ENCODE measurements at regions not wholly inside any gene's neighbourhood (a gene's known extent, or its start where the extent isn't known, plus 50 kb on each side); places are given as distances from the start of the nearest gene placed in this dataset.

DNA sequence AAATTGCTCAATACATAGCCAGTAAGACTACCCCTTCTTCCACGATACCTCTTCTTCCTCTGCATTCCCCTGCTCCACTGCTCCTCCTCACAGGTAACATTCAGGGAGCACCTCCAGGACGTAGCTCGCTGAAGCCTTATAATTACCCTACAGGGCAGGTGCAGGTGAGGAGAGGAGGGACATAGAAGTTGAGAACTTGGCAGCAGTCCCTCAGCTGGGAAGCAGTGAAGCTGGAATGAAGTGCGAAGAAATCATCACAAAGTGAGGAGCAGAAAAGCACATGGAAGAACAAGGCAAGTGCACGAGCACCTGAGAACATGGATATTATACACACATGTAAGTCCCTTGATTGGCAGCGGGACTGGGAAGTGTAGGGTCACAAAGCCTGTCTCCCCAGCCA is 118.2 kb downstream of the HSD17B3 start:
- no peak for DNase-seq (ENCODE audit: low spot score)

DNA sequence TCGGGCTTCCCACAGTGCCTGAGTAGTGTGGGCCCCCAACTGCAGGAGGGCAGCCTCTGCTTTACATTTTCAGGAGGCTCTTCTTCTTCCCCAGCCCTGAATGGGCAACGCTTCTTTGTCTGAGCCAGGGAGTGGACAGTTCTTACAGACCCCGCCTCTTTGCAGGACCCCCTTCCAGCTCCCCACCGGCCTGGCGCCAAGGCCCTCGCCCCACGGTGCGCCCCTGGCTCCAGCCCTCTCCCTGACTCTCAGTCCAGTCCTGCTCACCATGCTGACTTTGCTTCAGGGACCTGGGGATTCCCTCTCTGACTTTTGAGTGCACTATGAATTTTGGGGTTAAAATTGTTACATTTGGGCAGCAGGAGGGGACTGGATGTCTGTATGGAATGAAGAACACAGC is 123.8 kb downstream of the HSD17B3 start:
- DNase-seq (ENCODE audit: low spot score): no peak

DNA sequence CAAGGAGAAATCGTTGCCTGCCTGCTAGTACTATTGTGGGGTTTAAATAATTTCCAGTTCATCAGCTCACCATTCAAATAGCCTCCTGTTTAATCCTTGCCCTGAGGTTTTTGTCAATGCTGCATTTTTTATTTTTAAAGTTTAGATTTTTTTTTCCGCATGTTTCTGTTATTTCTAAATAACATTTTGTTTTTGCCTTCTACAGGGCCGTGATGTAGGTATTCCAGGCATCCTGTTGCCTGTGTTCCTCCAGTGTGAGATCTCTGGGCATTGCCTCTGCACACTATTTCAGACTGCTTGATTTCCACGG is 124.3 kb downstream of the HSD17B3 start:
- no peak for DNase-seq (ENCODE audit: low spot score)

DNA sequence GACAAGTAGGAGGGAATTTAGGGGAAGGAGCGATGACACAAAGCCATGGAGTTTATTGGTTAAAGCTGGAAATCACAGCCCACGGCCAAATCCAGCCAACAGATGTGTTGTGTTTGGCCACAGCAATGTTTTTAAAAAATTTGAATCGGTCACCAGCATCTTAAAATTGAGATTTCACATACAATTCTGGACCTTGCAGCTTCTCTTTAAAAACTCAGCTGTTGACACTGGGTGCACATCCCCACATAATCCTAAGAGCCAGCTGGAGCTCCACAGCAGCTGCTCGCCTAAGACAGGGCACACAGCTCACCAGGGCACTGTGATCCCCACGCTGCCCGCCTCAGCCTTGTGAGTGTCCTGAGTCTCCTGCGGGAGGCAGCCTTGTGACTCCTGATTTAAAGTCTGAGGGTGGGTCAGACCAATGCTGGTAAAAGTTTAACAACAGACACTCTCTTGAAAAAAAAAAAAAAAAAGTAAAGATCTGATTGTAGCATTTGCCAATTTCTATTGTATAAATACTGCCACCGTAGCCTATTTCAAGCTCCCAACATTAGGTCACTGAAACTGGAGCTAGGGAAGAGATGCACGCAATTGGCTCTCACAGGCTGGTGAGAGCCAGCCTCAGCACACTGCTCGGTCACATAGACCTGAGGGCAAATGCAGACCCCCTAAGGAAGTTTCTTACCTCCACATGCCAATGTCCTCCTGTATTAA is 124.8 kb downstream of the HSD17B3 start:
- DNase-seq (ENCODE audit: low spot score): no peak

DNA sequence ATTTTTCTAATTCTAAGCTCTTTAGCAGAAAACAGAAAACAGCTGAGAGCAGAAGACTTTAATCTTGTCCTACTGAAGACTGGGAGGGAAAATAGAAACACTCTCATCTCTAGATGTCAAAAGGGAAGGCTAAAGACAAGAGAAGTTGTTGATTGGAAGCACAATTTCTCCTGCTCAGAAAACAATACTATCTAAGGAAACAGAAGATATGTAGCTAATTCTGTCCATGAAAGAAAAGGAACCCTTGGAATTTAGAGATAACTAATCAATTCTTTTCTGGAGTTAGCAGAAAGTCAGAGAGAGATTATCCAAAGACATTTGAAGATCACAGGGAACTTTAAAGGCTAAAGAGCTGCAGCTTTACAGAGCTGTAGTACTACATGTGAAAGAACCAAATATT is 126.2 kb downstream of the HSD17B3 start:
- DNase-seq (ENCODE audit: low spot score): no peak

DNA sequence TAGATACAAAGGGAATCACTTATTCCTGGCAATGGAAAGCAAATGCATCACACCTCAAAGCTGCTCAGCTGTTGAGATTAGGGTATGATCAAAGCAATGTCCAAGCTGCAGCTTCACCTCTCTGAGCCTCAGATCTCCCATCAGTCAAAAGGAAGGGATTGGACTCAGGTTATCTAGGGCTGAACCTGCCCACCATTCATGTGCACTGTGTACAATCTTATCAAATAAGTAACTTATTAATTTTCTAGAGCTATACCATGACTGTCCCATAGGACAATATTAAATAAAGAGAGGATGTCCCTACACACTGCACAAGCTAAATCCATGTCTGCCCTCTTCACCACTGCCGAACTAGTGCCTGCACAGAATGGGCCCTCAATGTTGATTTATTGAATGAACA is 127.0 kb downstream of the HSD17B3 start:
- no peak for DNase-seq (ENCODE audit: low spot score)

DNA sequence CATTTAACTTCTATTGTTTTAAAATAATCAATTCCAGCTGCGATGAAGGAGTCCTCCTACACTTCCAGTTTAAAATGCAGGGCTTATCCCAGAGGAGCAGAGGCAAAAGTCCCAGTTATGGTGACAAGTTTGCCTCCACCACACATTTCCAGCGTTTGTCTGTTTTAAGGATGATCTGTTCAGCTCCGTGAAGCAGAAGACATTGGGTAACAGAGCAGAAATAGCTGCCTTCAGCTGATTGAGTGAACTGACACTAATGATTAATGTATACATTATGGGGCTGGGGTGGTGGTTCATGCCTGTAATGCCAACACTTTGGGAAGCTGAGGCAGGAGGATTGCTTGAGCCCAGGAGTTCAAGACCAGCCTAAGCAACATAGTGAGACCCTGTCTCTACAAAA is 127.6 kb downstream of the HSD17B3 start:
- DNase-seq (ENCODE audit: low spot score): no peak

DNA sequence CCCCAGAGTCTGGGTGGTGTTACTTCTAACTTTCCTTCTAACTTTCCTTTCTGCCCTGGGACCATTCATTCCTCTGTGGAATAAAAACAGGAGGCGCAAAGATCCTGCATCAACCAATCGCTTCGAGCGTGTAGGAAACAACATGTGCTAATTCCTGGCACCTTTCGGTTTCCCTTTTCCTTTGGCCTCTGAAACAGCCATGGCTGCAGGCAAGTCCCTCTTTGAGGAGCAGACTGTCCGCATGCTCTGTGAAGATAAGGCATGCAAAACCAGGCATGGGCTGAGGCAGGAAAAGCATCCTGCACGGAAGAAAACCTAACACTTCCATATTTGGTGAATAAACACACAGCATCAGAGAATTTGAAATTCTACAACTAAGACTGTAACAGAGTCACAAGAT is 128.3 kb downstream of the HSD17B3 start:
- DNase-seq (ENCODE audit: low spot score): no peak

DNA sequence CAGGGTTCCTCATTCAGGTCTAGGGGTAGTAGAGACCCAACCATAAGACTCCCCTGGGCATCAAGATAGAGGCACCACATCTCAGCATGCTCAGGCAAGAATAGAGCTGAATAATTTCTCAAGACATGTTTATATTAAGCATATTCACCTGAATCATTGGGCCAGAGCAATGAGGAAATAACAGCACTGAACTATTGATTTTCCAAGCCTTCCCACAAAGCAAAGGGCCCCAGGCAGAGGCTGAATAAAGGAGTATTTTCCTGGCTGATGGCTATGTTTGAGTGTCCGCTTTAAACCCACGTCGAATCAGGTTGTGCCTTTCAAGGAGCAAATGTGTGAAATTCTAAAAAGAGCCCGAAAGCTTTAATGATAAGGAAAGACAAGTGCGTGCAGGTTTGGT is 129.2 kb downstream of the HSD17B3 start:
- DNase-seq (ENCODE audit: low spot score): no peak

DNA sequence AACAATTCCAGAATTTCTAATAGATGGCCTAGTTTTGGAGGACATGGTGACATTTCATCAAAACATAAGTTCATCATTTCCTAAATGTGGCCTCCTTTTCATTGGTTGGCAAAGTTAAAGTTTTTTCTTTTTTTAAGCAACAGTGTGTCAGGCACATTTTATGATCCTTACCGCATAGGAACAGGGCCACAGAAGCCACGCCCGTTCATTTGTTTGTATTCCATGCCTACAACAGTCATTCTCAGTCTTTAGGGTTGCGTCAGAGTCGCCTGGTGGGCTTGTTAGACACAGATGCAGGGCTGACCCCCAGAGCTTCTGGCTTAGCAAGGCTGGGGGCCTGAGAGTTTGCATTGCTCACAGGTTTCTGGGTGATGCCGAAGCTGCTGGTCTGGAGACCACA is 130.2 kb downstream of the HSD17B3 start:
- no peak for DNase-seq (ENCODE audit: low spot score)

DNA sequence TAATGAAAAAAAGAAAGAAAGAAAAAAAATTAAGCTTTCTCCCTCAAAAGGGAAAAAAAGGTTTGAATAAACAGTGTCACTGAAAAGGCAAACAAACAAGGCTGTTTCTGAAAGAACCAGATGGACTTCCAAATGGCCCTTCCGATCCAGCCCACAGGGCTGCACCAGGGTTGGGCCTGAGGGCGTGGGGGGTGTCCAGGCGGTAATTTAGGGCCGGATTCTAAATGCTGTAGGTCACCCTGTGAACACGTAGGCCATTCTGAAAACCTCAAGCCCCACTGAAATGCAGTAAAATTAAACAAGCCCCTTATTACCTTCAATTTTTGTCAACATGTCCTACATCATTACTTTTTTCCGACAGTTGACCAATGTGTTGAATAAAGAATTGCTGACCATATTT is 132.1 kb downstream of the HSD17B3 start:
- no peak for DNase-seq (ENCODE audit: low spot score)

DNA sequence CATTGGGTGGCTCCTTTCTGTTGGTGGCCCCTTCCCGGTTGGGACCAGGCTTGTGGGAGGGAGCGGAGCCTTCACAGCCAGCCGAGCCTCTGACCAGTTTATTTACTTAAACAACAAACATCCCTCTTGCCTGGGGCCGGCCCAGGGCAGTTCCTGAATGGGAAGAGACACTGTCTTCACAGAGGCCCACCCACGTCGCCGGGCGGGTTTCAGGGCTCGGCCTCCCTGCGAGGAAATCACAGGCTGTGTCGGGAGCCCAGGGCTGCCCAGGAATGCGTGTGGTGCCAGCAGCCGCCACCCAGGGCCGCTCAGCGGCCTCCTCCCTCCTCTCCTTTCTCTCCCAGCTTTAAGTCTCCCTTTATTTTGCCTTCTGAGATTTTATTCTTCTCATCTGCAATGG is 132.5 kb downstream of the HSD17B3 start:
- no peak for DNase-seq (ENCODE audit: low spot score)

DNA sequence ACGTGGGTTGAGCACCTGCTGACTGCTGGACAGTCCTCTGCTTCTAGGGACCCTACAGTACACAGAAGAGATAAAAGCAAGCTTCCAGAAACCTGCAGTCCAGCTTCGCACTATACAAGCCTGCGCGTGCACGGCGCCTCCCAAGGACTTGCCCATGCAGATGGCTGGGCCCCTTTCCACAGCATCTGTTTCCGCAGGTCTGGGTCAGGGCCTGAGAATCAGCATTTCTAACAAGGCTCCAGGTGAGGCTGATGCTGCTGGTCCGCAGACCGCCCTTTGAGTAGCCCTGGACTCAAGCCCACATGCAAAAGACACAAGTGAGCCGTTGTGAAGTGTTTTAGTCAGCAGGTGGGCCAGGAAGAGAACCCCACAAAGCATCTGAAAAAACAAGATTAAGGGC is 133.1 kb downstream of the HSD17B3 start:
- DNase-seq (ENCODE audit: low spot score): no peak

DNA sequence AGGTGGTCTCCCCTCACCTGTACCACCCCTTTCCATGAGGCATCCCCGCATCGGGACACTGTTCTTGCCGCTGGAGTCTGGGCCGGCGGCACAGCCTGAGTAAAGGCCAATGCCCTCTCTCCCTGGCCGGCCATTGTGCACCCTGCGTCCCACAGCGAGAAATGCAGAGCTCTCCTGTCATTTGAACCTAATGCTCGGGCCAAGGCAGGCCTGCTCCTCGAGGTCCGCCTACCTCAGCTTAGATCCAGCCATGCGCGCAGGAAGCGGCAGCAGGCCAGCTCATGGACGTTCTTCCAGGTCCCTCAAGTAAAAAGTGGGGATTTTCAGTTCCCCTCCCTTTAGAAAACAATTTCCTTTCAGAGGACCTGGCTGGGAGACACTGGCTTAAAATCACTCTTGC is 135.0 kb downstream of the HSD17B3 start:
- no peak for DNase-seq (ENCODE audit: low spot score)

DNA sequence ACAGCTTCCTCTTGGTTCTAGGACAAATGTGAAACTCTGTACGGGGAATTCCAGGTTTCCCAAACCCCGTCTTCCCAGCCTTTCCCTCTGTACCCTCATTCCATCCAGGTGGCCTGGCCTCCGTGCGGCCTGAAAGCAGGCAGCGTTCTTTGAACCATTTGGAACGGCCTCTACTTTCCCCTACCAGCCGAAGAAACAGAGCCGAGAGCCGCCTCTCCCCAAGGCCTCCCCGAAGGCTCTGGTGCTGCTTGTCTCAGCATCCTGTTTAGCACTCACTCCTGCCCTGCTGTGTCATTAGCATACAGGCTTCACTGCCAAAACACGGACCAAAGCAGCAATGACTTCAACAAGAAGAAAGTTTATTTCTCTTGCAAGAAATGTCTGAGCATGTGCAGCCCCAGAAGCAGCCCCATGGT is 137.7 kb downstream of the HSD17B3 start:
- no peak for DNase-seq (ENCODE audit: low spot score)

DNA sequence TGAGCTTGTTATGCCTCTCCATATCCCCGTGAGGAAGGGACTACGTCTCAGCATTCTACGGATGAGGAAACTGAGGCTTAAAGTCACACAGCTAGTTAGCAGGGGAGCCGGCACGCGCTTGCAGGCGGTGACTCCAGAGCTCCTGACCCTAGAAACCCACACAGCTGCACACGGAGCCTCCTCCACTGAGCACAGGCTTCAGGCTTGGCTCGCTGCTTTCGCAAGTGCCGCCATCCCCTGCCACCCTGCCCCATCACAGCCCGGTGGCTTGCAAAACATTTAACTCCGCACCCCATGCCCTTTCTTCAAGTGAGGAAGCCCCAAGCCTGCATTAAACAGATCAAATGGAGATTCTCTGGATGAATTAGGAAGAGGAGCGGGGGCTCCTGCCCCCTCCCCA is 138.3 kb downstream of the HSD17B3 start:
- no peak for DNase-seq (ENCODE audit: low spot score)

DNA sequence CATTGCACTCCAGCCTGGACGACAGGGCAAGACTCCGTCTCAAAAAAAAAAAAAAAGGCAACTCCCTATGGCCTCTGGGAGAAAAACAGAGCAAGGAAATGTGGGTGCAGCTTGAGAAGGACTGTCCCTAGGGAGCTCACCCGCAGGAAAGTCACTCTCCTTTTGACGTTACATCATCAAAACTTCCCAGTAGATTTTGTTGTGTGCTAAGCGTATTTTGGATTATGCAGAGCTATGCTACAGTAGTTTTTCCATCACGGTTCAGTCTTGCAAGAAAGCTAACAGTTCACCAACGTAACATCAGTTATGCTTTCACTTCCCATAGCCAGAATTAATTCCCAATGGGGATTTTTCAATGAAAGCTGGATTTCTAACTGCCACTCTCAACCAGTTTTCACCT is 138.8 kb downstream of the HSD17B3 start:
- no peak for DNase-seq (ENCODE audit: low spot score)

DNA sequence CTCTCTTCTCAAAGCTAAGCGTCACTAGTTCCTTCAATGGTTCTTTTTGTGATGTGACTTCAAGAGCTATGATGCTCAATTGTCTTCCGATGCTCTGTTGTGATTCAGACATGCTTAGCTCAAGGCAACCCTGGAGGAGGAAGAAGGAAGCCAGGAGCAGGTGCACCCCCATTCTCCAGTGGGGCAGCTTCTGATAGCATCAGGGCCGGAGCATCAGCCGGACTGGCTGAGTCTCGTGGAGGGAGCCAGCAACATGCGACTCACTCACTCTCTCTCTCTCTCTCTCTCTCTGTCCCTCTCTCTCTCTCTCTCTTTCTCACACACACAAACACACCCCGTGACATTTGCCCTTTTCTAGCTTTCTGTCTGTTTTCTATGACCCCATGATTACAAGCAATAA is 140.2 kb downstream of the HSD17B3 start:
- no peak for DNase-seq (ENCODE audit: low spot score)

DNA sequence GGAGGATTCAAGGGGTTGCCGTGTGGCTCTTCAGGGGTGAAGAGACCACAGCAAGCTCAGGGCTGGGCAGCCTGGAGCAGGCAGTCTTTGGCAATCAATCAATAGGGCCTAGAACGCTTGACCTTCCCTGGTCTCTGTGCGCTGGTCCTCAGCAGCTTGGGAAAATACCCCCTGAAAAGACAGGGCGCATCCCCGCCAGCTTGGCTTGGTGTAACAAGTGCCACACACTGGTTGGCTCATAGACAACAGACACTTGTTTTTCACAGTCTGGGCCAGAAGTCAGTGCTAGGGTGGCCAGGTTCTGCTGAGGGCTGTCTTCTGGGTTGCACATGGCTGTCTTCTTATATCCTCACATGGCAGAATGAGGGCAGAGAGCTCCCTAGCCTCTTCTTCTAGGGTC is 141.1 kb downstream of the HSD17B3 start:
- DNase-seq (ENCODE audit: low spot score): no peak

DNA sequence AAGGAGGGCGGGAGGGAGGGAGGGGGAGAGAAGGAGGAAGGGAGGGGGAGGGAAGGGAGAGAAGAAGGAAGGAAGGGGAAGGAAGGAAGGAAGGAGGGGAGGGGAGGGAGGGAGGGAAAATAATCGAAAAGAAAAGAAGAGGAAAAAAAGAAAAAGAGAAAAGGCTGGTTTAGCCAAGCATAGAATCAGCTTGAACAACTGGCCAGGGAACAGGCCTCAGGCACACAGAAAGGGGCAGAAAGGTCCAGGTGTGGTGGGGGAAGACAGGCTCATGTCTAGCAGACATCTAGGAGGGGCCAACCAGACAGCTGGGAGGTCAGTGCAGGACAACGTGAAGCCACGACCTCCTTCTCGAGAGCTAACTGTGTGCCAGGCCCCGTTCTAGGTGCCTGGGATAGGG is 141.8 kb downstream of the HSD17B3 start:
- DNase-seq (ENCODE audit: low spot score): no peak

DNA sequence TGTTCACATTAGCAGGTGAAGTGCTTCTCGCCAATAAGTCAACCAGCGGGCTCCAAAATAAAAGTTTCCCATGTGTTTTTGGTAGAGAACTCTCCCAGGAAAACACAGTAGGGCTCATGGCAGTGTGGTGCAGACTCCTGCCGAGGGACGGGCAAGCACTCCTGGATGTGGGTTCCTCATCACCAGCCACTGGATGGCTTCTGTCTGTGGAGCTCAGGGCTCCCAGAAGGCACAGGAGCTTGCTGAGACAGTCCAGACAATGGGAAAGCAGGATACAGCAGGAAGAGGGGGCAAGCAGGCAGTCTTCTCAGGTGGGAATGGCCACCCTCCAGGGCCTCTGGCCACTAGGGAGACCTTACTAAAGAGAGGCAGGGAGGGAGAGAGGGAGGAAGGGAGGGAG is 142.4 kb downstream of the HSD17B3 start:
- DNase-seq (ENCODE audit: low spot score): no peak

DNA sequence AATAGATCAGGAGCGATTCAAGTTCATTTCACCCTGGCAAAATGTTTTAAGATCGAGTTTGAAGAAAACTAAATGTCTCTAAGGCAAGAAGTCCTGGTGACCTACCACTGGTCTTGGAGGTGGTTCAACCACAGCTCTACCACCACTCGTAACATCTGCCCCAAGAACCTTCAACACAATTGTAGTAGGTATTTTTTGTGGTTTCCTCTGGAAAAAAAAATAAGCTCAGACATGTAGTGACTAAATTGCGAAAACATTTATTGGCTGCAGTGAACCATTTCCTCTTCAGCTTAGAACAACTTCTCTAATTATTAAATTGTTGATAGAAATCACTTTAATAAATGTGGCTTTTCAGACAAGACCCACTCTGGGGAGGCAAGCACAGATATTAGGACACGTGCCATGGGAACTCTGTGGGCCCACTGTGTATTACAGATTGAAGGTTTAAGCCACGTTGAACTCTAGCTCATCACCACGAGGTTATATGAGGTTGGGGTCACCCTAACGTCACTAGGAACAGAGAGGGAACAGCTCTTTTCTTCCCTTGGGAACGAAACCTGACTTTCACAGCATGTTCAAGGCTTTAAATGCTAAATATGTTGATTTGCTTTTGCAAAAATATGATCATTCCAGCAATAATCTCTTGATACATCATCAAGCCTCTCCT is 142.9 kb downstream of the HSD17B3 start:
- no peak for DNase-seq (ENCODE audit: low spot score)

DNA sequence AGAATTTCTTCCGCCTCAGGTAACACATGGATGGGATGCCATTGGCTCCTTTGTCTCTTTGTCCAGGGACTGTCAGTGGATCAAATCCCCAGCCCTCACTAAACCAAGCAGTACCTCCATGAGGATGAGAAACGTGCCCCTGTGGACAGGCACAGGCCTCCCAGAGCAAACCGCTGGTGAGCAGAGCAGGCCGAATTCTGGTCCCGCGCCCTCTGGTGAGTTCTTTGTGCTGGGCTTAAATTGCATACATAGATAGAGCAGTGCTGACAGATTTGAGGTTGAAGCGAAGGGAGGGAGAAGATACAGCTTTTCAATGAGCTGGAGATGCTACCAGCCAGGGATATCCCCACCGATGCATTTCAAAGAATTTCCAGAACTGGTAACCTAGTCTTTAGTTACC is 143.8 kb downstream of the HSD17B3 start:
- DNase-seq (ENCODE audit: low spot score): no peak

DNA sequence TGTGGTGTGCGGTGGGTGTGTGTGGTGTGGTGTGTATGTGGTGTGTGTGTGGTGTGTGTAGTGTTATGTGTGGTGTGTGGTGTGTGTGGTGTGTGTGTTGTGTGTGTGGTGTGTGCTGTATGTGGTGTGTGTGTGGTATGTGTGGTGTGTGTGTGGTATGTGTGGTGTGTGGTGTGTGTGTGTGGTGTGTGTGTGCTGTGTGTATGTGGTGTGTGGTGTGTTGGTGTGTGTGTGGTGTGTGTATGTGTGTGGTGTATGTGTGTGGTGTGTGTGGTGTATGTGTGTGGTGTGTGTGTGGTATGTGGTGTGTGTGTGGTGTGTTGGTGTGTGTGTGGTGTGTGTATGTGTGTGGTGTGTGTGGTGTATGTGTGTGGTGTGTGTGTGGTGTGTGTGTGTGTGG is 144.3 kb downstream of the HSD17B3 start:
- no peak for DNase-seq (ENCODE audit: low spot score)
